Endodermal cell (in vitro differentiated cells): ENCODE measurements at regions not wholly inside any gene's neighbourhood (a gene's known extent, or its start where the extent isn't known, plus 50 kb on each side); places are given as distances from the start of the nearest gene placed in this dataset.

Experiments used
- DNase-seq: peaks from one replicate; pipeline ENCODE4 v3.0.0-alpha.2; 2017
- H3K27ac ChIP-seq: 2 replicates; pipeline ENCODE4 v1.5.1; 2013; ENCODE audit warnings: mild to moderate bottlenecking, low read depth, low read length, moderate library complexity
- H3K27me3 ChIP-seq: 2 replicates; pipeline ENCODE4 v1.6.1; 2013; ENCODE audit warnings: mild to moderate bottlenecking, low read length, moderate library complexity; ENCODE audit not compliant: insufficient read depth, control insufficient read depth, poor library complexity, severe bottlenecking
- H3K36me3 ChIP-seq: 2 replicates; pipeline ENCODE4 v1.7.0; 2013; ENCODE audit warnings: mild to moderate bottlenecking, low read length, moderate library complexity; ENCODE audit not compliant: control insufficient read depth, insufficient read depth
- H3K4me1 ChIP-seq: one replicate; pipeline ENCODE4 v1.7.0; 2013; ENCODE audit warnings: low read length; ENCODE audit not compliant: control insufficient read depth, insufficient read depth
- H3K4me3 ChIP-seq: 2 replicates; pipeline ENCODE4 v1.5.1; 2013; ENCODE audit warnings: mild to moderate bottlenecking, low read length, moderate library complexity
- H3K9ac ChIP-seq: 2 replicates; pipeline ENCODE4 v1.6.1; 2013; ENCODE audit warnings: mild to moderate bottlenecking, low read length, moderate library complexity; ENCODE audit not compliant: poor library complexity, severe bottlenecking; ENCODE audit errors: extremely low read depth
- H3K9me3 ChIP-seq: 2 replicates; pipeline ENCODE4 v1.6.1; 2013; ENCODE audit warnings: mild to moderate bottlenecking, low read length, moderate library complexity; ENCODE audit not compliant: control insufficient read depth
- H3K27ac Mint-ChIP-seq: 2 replicates; pipeline ENCODE4 v1.8.0; 2020; ENCODE audit warnings: mixed read lengths
- H3K27me3 Mint-ChIP-seq: 2 replicates; pipeline ENCODE4 v1.8.0; 2021; ENCODE audit warnings: mild to moderate bottlenecking, mixed read lengths; ENCODE audit not compliant: insufficient read depth
- H3K36me3 Mint-ChIP-seq: 2 replicates; pipeline ENCODE4 v1.8.0; 2020; ENCODE audit warnings: low read depth, mixed read lengths
- H3K4me1 Mint-ChIP-seq: 2 replicates; pipeline ENCODE4 v1.8.0; 2020; ENCODE audit warnings: mixed read lengths
- H3K4me3 Mint-ChIP-seq: 2 replicates; pipeline ENCODE4 v1.8.0; 2020; ENCODE audit warnings: mild to moderate bottlenecking, moderate library complexity, mixed read lengths
- H3K9me3 Mint-ChIP-seq: 2 replicates; pipeline ENCODE4 v1.8.0; 2020; ENCODE audit warnings: mild to moderate bottlenecking, mixed read lengths
- WGBS, 2 experiments: methylation state at CpG; one replicate each; pipeline versions ENCODE4 v1.1.5 to v1.1.7; 2013; ENCODE audit warnings: missing lambda C conversion rate in 2 of 2, mixed read lengths in 1 of 2; ENCODE audit not compliant: insufficient coverage in 1 of 2, insufficient read length in 1 of 2; 5-methylcytosine and 5-hydroxymethylcytosine counted together
- TF ChIP-seq, protein P1 (sequence below): fragments of 200-600 bp; sonication (generic); conservative IDR thresholded peaks from 2 replicates; pipeline ENCODE4 v1.5.0; 2021; ENCODE audit warnings: antibody characterized with exemption, mild to moderate bottlenecking

DNA sequence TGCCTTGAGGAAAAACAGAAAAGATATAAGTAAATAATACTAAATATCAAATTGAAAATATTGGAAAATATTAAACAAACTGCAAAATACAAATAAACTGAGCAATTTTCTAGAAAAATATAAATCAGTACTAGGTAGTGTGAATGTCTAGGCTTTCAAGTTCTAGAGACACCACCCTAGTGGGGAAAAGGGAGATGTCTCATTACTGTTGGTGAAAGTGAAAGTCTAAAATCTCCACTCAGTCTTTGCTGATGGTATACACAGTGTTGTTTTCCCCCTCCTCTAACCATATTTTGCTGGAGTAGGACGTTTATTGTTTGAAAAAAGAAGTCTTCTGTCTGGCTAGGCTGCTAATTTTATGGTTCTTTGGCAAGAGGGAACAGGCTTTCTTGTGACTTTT is 1368.9 kb downstream of the OTOL1 start:
- H3K4me1 ChIP-seq, result no peaks in the 10 kb centered on the region
- H3K4me3 ChIP-seq, result no peak overlapping the region
- TF ChIP-seq, protein P1, sequence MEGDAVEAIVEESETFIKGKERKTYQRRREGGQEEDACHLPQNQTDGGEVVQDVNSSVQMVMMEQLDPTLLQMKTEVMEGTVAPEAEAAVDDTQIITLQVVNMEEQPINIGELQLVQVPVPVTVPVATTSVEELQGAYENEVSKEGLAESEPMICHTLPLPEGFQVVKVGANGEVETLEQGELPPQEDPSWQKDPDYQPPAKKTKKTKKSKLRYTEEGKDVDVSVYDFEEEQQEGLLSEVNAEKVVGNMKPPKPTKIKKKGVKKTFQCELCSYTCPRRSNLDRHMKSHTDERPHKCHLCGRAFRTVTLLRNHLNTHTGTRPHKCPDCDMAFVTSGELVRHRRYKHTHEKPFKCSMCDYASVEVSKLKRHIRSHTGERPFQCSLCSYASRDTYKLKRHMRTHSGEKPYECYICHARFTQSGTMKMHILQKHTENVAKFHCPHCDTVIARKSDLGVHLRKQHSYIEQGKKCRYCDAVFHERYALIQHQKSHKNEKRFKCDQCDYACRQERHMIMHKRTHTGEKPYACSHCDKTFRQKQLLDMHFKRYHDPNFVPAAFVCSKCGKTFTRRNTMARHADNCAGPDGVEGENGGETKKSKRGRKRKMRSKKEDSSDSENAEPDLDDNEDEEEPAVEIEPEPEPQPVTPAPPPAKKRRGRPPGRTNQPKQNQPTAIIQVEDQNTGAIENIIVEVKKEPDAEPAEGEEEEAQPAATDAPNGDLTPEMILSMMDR, result no peak
- H3K36me3 ChIP-seq, result no peaks in the 10 kb centered on the region
- no peaks in the 10 kb centered on the region for H3K9me3 ChIP-seq
- DNase-seq, result no peak
- H3K27me3 ChIP-seq, result no peaks in the 10 kb centered on the region
- 67% methylated on average over 1 of the region's 1 CpG; no CpG with 5 or more reads in 1 of the 2 experiments for WGBS, 2 experiments
- Mint-ChIP-seq H3K27ac (no peak overlapping the region), H3K9me3 (peaks cover 3% of the 10 kb centered on the region), H3K4me1 (no peaks in the 10 kb centered on the region), H3K36me3 (no peaks in the 10 kb centered on the region), H3K4me3 (no peak overlapping the region), H3K27me3 (no peaks in the 10 kb centered on the region)
- no peak overlapping the region for H3K27ac ChIP-seq
- no peak overlapping the region for H3K9ac ChIP-seq

DNA sequence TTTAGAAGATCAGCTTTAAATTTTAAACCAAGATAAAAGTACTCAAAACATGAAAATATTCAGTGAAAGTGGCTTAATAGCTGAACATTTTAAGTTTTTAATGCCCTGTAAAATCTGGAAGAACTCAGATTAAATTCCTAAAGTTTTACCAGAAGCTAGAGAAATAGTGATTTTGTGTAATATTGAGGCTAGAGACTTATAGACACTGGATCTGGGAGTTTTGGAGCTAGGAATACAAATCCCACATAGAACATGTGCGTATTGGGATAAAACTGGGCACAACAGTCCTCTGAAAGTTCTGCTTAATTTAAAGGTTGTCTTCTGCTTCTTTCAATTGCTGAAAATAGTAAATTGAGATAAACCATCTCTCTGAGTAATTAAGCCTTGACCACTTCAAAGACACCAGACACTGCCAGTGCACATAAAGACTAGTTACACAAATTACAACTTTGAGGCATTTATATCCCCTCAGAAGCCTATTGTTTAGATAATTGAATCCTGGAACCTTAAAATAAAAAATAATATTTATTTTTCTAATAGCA is 1382.5 kb downstream of the OTOL1 start:
- no peak for DNase-seq
- no peaks in the 10 kb centered on the region for H3K36me3 ChIP-seq
- TF ChIP-seq, protein P1, result no peak
- no peaks in the 10 kb centered on the region for H3K4me1 Mint-ChIP-seq
- H3K4me1 ChIP-seq, result no peaks in the 10 kb centered on the region
- 95% methylated on average over 1 of the region's 1 CpG; no CpG with 5 or more reads in 1 of the 2 experiments for WGBS, 2 experiments
- no peaks in the 10 kb centered on the region for H3K36me3 Mint-ChIP-seq
- H3K27ac ChIP-seq, result no peak overlapping the region
- H3K9me3 ChIP-seq, result no peaks in the 10 kb centered on the region
- H3K4me3 ChIP-seq, result no peak overlapping the region
- H3K27me3 Mint-ChIP-seq, result no peaks in the 10 kb centered on the region
- H3K9me3 Mint-ChIP-seq, result no peaks in the 10 kb centered on the region
- H3K27ac Mint-ChIP-seq, result no peak overlapping the region
- H3K4me3 Mint-ChIP-seq, result no peak overlapping the region
- H3K9ac ChIP-seq, result no peak overlapping the region
- no peaks in the 10 kb centered on the region for H3K27me3 ChIP-seq

DNA sequence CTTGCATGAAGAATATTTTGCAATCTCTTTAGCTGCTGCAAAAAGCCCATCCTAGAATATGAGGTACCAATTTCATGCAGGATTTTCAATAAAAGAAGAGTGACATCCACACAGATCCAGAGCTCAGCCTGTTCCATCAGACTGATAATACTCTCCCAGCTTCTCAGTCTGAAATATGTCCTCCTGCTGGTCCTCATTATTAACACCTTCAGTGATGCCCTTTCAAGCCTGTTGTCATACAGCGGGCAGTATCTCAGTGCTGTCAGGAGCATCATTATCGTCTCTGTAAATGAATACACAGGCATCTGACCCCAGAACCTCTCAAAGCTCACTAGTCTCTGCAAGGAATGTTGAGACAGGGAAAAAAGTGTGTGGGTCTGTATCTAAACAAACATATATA is 1387.8 kb downstream of the OTOL1 start:
- WGBS, 2 experiments, result 88% methylated on average over 2 of the region's 2 CpGs; no CpG with 5 or more reads in 1 of the 2 experiments
- Histone ChIP-seq H3K9ac (no peak overlapping the region), H3K4me1 (no peaks in the 10 kb centered on the region), H3K4me3 (no peak overlapping the region), H3K36me3 (no peaks in the 10 kb centered on the region), H3K27ac (no peak overlapping the region), H3K9me3 (no peaks in the 10 kb centered on the region), H3K27me3 (no peaks in the 10 kb centered on the region)
- Mint-ChIP-seq H3K4me3 (no peak overlapping the region), H3K27ac (no peak overlapping the region), H3K4me1 (no peaks in the 10 kb centered on the region), H3K27me3 (no peaks in the 10 kb centered on the region), H3K9me3 (no peaks in the 10 kb centered on the region), H3K36me3 (no peaks in the 10 kb centered on the region)
- no peak for DNase-seq
- TF ChIP-seq, protein P1, result no peak
